CD8-positive, alpha-beta memory T cell (primary cell): ENCODE measurements at regions not wholly inside any gene's neighbourhood (a gene's known extent, or its start where the extent isn't known, plus 50 kb on each side); places are given as distances from the start of the nearest gene placed in this dataset.

Source experiments
- CTCF ChIA-PET: fragments of 350-600 bp; sonication (Branson Sonifier 250); formaldehyde crosslinking; loops from one replicate; lab custom pipeline; 2021; ENCODE audit warnings: antibody characterized with exemption; lab: Charles Lee
- POLR2A ChIA-PET: fragments of 350-600 bp; sonication (Branson Sonifier 250); formaldehyde crosslinking; loops from one replicate; lab custom pipeline; 2021; ENCODE audit warnings: antibody characterized with exemption; lab: Charles Lee
- DNase-seq, 5 donors: peaks; one replicate each; pipeline versions ENCODE4 v3.0.0 to v3.0.0-alpha.2; 2020 to 2022; ENCODE audit warnings: mixed read lengths in 1 of 5
- H3K27ac ChIP-seq: one replicate; pipeline ENCODE4 v1.7.0; 2013; ENCODE audit warnings: low read depth, mild to moderate bottlenecking, low read length, moderate library complexity
- H3K27me3 ChIP-seq: 2 replicates; pipeline ENCODE4 v1.7.0; 2013; ENCODE audit warnings: low read length, mild to moderate bottlenecking; ENCODE audit not compliant: insufficient read depth, poor library complexity, severe bottlenecking
- H3K36me3 ChIP-seq: 2 replicates; pipeline ENCODE4 v1.7.0; 2013; ENCODE audit warnings: mild to moderate bottlenecking, low read length, moderate library complexity; ENCODE audit not compliant: insufficient read depth
- H3K4me1 ChIP-seq: 2 replicates; pipeline ENCODE4 v1.7.0; 2013; ENCODE audit warnings: mild to moderate bottlenecking, low read length, moderate library complexity; ENCODE audit not compliant: insufficient read depth
- H3K4me3 ChIP-seq: 2 replicates; pipeline ENCODE4 v1.7.0; 2013; ENCODE audit warnings: mild to moderate bottlenecking, low read length
- H3K9me3 ChIP-seq: 2 replicates; pipeline ENCODE4 v1.7.0; 2013; ENCODE audit warnings: mild to moderate bottlenecking, low read length
- H3K27ac Mint-ChIP-seq, 8 donors: one replicate each; pipeline ENCODE4 v1.8.0; 2020 to 2021; ENCODE audit warnings: mixed read lengths in 8 of 8, mild to moderate bottlenecking in 6 of 8, inconsistent platforms in 3 of 8, moderate library complexity in 3 of 8
- H3K27me3 Mint-ChIP-seq, 2 donors: one replicate each; pipeline ENCODE4 v1.8.0; 2020 to 2021; ENCODE audit warnings: mixed read lengths in 2 of 2, mild to moderate bottlenecking in 1 of 2, moderate library complexity in 1 of 2
- H3K36me3 Mint-ChIP-seq, 3 donors: one replicate each; pipeline ENCODE4 v1.8.0; 2020 to 2021; ENCODE audit warnings: mixed read lengths in 3 of 3, inconsistent platforms in 1 of 3, mild to moderate bottlenecking in 1 of 3
- H3K4me1 Mint-ChIP-seq, 3 donors: one replicate each; pipeline ENCODE4 v1.8.0; 2020 to 2021; ENCODE audit warnings: mixed read lengths in 3 of 3, inconsistent platforms in 1 of 3, mild to moderate bottlenecking in 1 of 3
- H3K4me3 Mint-ChIP-seq, 7 donors: one replicate each; pipeline ENCODE4 v1.8.0; 2020 to 2021; ENCODE audit warnings: mixed read lengths in 7 of 7, mild to moderate bottlenecking in 6 of 7, moderate library complexity in 4 of 7, inconsistent platforms in 2 of 7
- H3K9me3 Mint-ChIP-seq, 5 donors: one replicate each; pipeline ENCODE4 v1.8.0; 2020 to 2022; ENCODE audit warnings: mixed read lengths in 5 of 5, mild to moderate bottlenecking in 3 of 5, moderate library complexity in 2 of 5, inconsistent platforms in 1 of 5

DNA sequence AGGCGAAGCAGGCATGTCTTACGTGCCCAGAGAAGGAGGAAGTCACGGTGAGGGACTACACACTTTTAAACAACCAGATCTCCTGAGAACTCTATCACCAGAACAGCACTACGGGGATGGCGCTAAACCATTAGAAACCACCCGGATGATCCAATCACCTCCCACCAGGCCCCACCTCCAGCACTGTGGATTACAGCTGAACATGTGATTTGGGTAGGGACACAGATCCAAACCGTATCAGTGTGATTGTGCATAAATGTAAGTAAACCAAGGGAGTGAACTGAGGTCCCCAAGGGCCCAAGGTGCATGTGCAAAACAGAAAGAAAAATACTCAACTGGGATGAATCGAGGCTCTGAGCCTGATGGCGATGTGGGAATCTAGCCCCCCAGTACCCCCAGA is 134.2 kb downstream of the DICER1 start:
- Mint-ChIP-seq H3K27me3 (peaks cover 8 to 16% of the 10 kb centered on the region in 2 donors), H3K9me3 (peaks cover 0 to 8% (median 0%) of the 10 kb centered on the region in 5 donors), H3K36me3 (no peaks in the 10 kb centered on the region), H3K4me3 (no peak overlapping the region), H3K27ac (no peak overlapping the region), H3K4me1 (peaks cover 0 to 7% (median 1%) of the 10 kb centered on the region in 3 donors)
- no peaks in the 10 kb centered on the region for H3K9me3 ChIP-seq
- ChIA-PET POLR2A (no interaction called here), CTCF (no interaction called here)
- no peak overlapping the region for H3K27ac ChIP-seq
- H3K4me1 ChIP-seq, result no peaks in the 10 kb centered on the region
- no peak overlapping the region for H3K4me3 ChIP-seq
- no peak for DNase-seq
- H3K36me3 ChIP-seq, result no peaks in the 10 kb centered on the region
- H3K27me3 ChIP-seq, result no peaks in the 10 kb centered on the region

DNA sequence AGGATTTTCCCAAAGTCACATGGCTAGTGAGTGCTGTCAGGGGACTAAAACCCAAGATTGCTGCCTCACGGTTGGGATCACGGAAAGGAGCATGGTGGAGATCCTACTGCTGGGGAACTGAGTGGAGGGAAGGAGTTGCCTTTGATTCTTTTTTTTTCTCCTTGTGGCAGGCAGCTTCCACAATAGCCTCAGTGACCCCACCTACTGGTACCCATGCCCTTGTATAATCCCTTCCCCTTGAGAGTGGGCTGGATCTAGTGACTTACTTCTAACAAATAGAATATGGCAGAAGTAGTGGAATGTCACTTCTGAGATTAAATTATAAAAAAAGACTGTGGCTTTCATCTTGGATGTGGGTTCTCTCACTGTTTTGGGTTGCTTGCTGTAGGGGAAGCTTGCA is 135.7 kb downstream of the DICER1 start:
- CTCF ChIA-PET, result no interaction called here

DNA sequence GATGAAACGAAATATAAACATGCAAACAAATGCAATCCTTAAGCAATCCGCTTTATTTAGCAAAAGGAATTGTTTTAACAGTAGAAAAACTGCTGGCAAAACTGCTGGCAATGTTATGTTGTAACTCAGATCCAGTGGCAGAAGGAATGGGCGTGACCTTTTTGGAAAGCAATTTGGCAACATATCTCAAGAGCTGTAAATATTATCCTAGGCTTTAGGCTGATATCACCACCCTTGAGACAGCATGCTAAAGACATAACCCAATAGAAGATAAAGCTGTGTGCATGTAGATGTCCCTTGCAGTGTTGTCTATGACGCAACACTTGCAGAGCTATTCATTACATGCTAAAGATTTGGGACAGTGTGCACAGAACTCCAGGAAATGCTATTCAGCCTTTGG is 138.5 kb downstream of the DICER1 start:
- Histone ChIP-seq H3K9me3 (no peaks in the 10 kb centered on the region), H3K27me3 (no peaks in the 10 kb centered on the region), H3K4me1 (no peaks in the 10 kb centered on the region), H3K36me3 (no peaks in the 10 kb centered on the region), H3K4me3 (no peak overlapping the region), H3K27ac (no peak overlapping the region)
- no peak for DNase-seq
- CTCF ChIA-PET, result no interaction called here
- peaks cover 0 to 7% (median 1%) of the 10 kb centered on the region in 3 donors for H3K4me1 Mint-ChIP-seq
- peaks cover 3 to 4% of the 10 kb centered on the region in 2 donors for H3K27me3 Mint-ChIP-seq
- H3K9me3 Mint-ChIP-seq, result peaks cover 0 to 8% (median 0%) of the 10 kb centered on the region in 5 donors
- H3K36me3 Mint-ChIP-seq, result no peaks in the 10 kb centered on the region
- POLR2A ChIA-PET, result no interaction called here
- H3K4me3 Mint-ChIP-seq, result no peak overlapping the region
- H3K27ac Mint-ChIP-seq, result no peak overlapping the region

More for the DNA sequence above, 135.7 kb downstream of the DICER1 start:
- no peak overlapping the region for H3K27ac ChIP-seq
- no peaks in the 10 kb centered on the region for H3K27me3 ChIP-seq
- Mint-ChIP-seq H3K4me3 (no peak overlapping the region), H3K36me3 (no peaks in the 10 kb centered on the region), H3K27ac (no peak overlapping the region), H3K27me3 (peaks cover 8 to 18% of the 10 kb centered on the region in 2 donors), H3K9me3 (peaks cover 0 to 8% (median 0%) of the 10 kb centered on the region in 5 donors), H3K4me1 (peaks cover 0 to 7% (median 1%) of the 10 kb centered on the region in 3 donors)
- H3K36me3 ChIP-seq, result no peaks in the 10 kb centered on the region
- H3K4me3 ChIP-seq, result no peak overlapping the region
- POLR2A ChIA-PET, result no interaction called here
- no peaks in the 10 kb centered on the region for H3K9me3 ChIP-seq
- no peaks in the 10 kb centered on the region for H3K4me1 ChIP-seq
- DNase-seq, result no peak

DNA sequence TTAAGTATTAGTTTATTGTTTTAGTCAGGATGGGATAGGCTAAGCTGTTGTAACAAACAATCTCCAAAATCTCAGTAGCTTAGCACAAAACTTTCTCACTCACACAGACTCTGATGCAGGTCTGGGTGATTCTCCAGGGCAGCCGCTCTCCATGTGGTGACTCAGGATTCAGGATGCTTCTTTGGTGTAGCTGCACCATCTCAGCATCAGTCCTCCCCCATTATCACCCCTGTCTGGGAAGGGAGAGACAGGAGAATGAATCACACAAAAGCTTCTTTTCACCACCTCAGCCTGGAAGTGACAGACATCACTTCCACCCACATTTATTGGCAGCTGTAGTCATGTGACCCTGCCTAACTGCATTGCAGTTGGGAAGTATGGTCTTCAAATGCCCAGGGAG is 142.3 kb downstream of the DICER1 start:
- no peak for DNase-seq
- Mint-ChIP-seq H3K27ac (no peak overlapping the region), H3K9me3 (no peaks in the 10 kb centered on the region), H3K4me3 (no peak overlapping the region), H3K36me3 (peaks cover 0 to 11% (median 0%) of the 10 kb centered on the region in 3 donors), H3K27me3 (peaks cover 5 to 15% of the 10 kb centered on the region in 2 donors), H3K4me1 (peaks cover 0 to under 1% (median 0%) of the 10 kb centered on the region in 3 donors)
- Histone ChIP-seq H3K27ac (no peak overlapping the region), H3K4me3 (no peak overlapping the region), H3K9me3 (no peaks in the 10 kb centered on the region), H3K36me3 (no peaks in the 10 kb centered on the region), H3K4me1 (no peaks in the 10 kb centered on the region), H3K27me3 (no peaks in the 10 kb centered on the region)
- CTCF ChIA-PET, result no interaction called here
- POLR2A ChIA-PET, result no interaction called here

DNA sequence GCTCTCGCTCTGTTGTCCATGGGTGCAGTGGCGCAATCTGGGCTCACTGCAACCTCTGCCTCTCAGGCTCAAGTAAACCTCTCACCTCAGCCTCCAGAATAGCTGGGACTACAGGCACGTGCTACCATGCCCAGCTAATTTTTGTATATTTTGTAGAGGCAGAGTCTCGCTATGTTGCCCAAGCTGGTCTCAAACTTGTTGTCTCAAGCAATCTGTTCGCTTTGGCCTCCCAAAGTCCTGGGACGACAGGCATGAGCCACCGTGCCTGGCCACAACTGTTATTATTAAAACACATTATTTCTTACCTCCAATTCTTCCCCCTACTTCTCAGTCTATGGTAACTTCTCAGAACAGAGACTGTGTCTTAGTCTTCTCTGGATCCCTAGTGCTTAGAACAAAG is 143.3 kb downstream of the DICER1 start:
- no peaks in the 10 kb centered on the region for H3K36me3 ChIP-seq
- Mint-ChIP-seq H3K9me3 (no peaks in the 10 kb centered on the region), H3K27ac (no peak overlapping the region), H3K36me3 (peaks cover 0 to 11% (median 0%) of the 10 kb centered on the region in 3 donors), H3K27me3 (peaks cover 7 to 15% of the 10 kb centered on the region in 2 donors), H3K4me3 (no peak overlapping the region), H3K4me1 (no peaks in the 10 kb centered on the region)
- no peaks in the 10 kb centered on the region for H3K4me1 ChIP-seq
- ChIA-PET CTCF (no interaction called here), POLR2A (no interaction called here)
- H3K27me3 ChIP-seq, result no peaks in the 10 kb centered on the region
- no peaks in the 10 kb centered on the region for H3K9me3 ChIP-seq
- no peak for DNase-seq
- no peak overlapping the region for H3K4me3 ChIP-seq
- H3K27ac ChIP-seq, result no peak overlapping the region

DNA sequence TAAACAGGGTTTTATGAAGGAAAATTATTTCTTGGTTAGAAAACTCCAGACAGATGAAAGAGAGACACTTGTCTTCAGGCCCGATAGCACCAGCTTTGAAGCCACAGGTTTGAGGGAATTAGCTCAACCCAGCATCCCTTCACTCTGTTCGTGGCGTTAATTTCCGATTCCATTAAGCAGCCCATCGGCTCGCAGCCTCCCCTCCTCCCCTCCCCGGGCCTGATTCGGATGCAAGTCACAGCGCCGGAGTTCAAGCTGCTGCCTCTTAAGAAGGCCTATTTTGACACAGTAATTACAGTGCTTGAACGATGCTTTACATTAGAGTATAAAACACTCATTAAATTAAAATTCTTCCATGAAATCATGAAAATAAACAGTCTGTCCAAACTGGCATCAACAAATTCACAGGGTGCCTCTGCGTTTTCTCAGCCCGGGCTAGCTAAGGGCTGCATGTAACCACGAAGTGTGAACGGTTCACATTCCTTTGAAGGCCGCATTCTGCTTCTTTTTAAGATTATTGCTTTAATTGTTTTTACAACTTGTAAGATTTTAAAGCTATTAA is 145.8 kb downstream of the DICER1 start:
- Mint-ChIP-seq H3K4me3 (no peak overlapping the region), H3K9me3 (peaks cover 0 to 2% (median 0%) of the 10 kb centered on the region in 5 donors), H3K27me3 (peaks cover 5 to 32% of the 10 kb centered on the region in 2 donors), H3K36me3 (peaks cover 0 to 11% (median 0%) of the 10 kb centered on the region in 3 donors), H3K4me1 (no peaks in the 10 kb centered on the region), H3K27ac (no peak overlapping the region)
- no peaks in the 10 kb centered on the region for H3K27me3 ChIP-seq
- no peak overlapping the region for H3K4me3 ChIP-seq
- H3K4me1 ChIP-seq, result no peaks in the 10 kb centered on the region
- H3K9me3 ChIP-seq, result no peaks in the 10 kb centered on the region
- no peak for DNase-seq
- no peak overlapping the region for H3K27ac ChIP-seq
- CTCF ChIA-PET, result interaction anchor here (0.9 kb wide), 1 partner anchor 9 kb away, joined by 3 read pairs; no protein-coding TSS in a partner anchor
- POLR2A ChIA-PET, result no interaction called here
- no peaks in the 10 kb centered on the region for H3K36me3 ChIP-seq

DNA sequence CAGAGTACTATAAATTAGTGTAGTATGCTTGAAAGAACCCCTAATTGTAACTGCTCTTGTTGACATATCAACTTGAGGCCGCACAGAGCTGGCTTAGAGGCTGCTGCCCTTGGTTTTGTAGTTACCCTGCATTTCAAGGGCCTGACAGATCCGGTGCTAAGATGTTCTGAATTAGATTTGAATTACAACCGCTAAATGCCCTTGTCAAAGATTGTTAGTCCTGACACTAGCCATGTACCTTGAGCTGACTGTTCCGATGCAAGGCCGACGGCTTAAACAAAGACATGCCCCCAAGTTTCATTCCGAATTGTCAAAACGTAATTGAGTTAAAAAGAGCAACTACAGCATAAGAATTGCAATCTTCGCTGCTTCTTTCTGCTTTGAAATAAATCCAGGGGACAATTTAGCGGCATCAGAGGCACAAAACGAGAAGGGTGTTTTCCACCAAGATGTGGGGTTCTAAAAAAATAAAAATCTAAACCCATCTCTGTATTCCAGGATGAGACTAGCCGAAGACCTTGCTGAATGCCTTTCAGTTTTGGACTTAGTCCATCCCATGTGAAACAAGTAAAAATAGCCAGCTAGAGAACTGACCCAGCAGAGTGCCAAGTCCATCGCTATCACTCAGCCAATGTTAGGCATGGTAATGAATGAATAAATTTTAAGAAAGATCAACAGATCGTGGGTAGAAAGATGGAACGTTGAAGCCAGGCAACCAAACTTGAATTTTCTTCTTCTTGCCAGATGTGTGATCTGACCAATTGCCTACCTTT is 148.7 kb downstream of the DICER1 start:
- Mint-ChIP-seq H3K9me3 (peaks cover 0 to 2% (median 0%) of the 10 kb centered on the region in 5 donors), H3K4me1 (no peaks in the 10 kb centered on the region), H3K27me3 (peaks cover 7 to 36% of the 10 kb centered on the region in 2 donors), H3K36me3 (peaks cover 0 to 11% (median 0%) of the 10 kb centered on the region in 3 donors), H3K4me3 (no peak overlapping the region), H3K27ac (no peak overlapping the region)
- DNase-seq, result no peak
- H3K4me3 ChIP-seq, result no peak overlapping the region
- ChIA-PET POLR2A (no interaction called here), CTCF (no interaction called here)
- H3K27me3 ChIP-seq, result no peaks in the 10 kb centered on the region
- H3K27ac ChIP-seq, result no peak overlapping the region
- no peaks in the 10 kb centered on the region for H3K9me3 ChIP-seq
- no peaks in the 10 kb centered on the region for H3K36me3 ChIP-seq
- no peaks in the 10 kb centered on the region for H3K4me1 ChIP-seq

DNA sequence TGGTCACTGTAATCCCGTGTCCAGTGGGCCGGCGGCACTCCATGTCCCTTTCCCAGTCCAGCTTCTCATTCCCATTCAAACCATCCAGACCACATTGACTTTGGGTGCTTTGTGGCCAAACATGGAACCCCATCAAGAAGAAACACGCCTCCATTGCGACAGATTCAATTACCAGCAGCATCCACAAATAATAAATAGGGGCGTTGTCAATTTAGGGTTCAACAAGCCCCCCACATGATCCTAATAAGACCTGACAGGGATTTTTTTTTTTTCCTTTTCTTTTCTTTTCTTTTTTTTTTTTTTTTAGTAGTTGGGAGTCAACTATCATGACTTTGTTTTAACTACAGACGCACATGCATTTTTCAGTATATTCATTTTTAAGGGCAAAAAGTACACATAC is 149.4 kb downstream of the DICER1 start:
- H3K27ac ChIP-seq, result no peak overlapping the region
- H3K27me3 Mint-ChIP-seq, result peaks cover 7 to 36% of the 10 kb centered on the region in 2 donors
- no peaks in the 10 kb centered on the region for H3K4me1 ChIP-seq
- no peak overlapping the region for H3K27ac Mint-ChIP-seq
- no peaks in the 10 kb centered on the region for H3K9me3 ChIP-seq
- no peaks in the 10 kb centered on the region for H3K4me1 Mint-ChIP-seq
- ChIA-PET CTCF (interaction anchor here (0.7 kb wide), 1 partner anchor 106 kb away, joined by 3 read pairs; no protein-coding TSS in a partner anchor), POLR2A (no interaction called here)
- H3K36me3 ChIP-seq, result no peaks in the 10 kb centered on the region
- DNase-seq, result no peak
- no peak overlapping the region for H3K4me3 ChIP-seq
- H3K9me3 Mint-ChIP-seq, result peaks cover 0 to 2% (median 0%) of the 10 kb centered on the region in 5 donors
- peaks cover 0 to 7% (median 0%) of the 10 kb centered on the region in 3 donors for H3K36me3 Mint-ChIP-seq
- H3K4me3 Mint-ChIP-seq, result no peak overlapping the region
- H3K27me3 ChIP-seq, result no peaks in the 10 kb centered on the region
